ENCODE measurements at regions not wholly inside any gene's neighbourhood (a gene's known extent, or its start where the extent isn't known, plus 50 kb on each side); places are given as distances from the start of the nearest gene placed in this dataset.

GRCh38 chr7:67406976-67407375, 410.3 kb downstream of the TYW1 start:
- TF ChIP-seq POLR2A (IDR thresholded peaks at IDR 0.05), result no peak
- no peak for TF ChIP-seq CTCF (IDR thresholded peaks at IDR 0.05)
